ENCODE measurements at regions not wholly inside any gene's neighbourhood (a gene's known extent, or its start where the extent isn't known, plus 50 kb on each side); places are given as distances from the start of the nearest gene placed in this dataset.
A peak's percentile ranks its signal among the peaks of the same experiment; 100 is the strongest.

DNA sequence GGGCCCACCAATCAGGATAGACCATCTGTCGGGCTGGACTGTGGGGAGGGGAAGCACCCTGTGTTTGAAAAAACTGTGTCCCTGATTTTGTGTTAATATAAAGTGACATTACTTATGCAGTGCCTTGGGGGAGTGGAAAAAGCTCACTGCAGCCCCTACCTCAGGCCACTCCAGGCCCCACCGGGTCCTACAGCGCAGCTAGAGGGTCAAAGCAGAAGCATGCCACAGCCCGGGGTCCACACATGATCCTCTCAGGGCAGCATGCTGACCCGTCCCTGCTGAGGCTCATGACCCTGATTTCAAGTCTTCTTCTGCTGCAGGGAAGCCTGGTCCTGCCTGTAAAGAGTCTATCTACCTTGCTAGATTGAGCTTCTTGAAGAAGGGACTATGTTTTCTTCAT lies 133.0 kb upstream of the PLCB4 start:
- DNase-seq = no peak

DNA sequence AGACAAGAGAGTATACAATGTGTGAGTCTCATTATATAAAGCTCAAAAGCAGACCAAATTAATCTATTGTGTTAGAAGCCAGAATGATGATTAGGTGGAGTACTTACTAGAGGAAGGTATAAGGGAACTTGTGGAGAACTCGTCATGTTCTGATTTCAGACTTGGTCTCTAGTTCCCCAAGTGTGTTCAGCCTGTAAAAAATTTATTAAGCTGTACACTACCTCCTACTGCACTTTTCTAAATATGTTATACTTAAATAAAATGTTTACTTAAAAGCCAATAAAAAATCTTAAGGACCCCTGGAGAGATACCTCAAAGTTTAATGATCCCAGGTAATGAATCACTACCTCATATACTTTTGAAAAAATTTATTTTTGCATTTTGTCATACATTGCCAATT lies 130.4 kb upstream of the PLCB4 start:
- DNase-seq = no peak

GRCh38 chr20:8940326-8940725 lies 128.6 kb upstream of the PLCB4 start:
- DNase-seq = no peak

- DNase-seq = no peak
Observed at GRCh38 chr20:8943631-8944030, 125.3 kb upstream of the PLCB4 start.

GRCh38 chr20:8946036-8946940 lies 122.6 kb upstream of the PLCB4 start:
- DNase-seq = no peak

GRCh38 chr20:8948442-8949020 lies 120.4 kb upstream of the PLCB4 start:
- DNase-seq = no peak

- DNase-seq = no peak
Observed at GRCh38 chr20:8951164-8951563, 117.7 kb upstream of the PLCB4 start.

GRCh38 chr20:8952721-8953120 lies 116.2 kb upstream of the PLCB4 start:
- no peak for DNase-seq

GRCh38 chr20:8953300-8953699 lies 115.6 kb upstream of the PLCB4 start:
- DNase-seq = no peak

- DNase-seq = no peak
Observed at GRCh38 chr20:8960241-8960640, 108.6 kb upstream of the PLCB4 start.

DNA sequence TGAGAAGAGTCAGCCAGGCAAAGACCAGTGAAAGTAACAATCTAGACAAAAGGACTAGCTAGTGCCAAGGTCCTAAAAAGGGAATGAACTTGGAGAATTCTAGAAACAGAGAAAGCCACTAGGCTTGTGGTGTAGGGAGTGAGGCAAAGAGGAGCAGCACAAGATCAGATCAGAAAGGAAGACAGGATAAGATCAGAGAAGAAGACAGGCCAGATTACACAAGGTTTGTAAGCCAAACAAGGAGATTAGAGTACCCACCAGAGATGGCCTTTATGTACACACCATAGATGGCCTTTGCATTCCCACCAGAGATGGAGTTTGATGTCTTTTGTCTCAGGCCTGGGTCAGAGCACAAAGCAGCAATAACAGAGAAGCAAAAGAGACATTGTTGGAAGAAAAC lies 105.6 kb upstream of the PLCB4 start:
- peak; percentile 18 for DNase-seq

- no peak for DNase-seq
Observed at GRCh38 chr20:8964959-8965562, 103.8 kb upstream of the PLCB4 start.

- peak; percentile 2 for DNase-seq
Observed at GRCh38 chr20:8967641-8968245, 101.1 kb upstream of the PLCB4 start.

DNA sequence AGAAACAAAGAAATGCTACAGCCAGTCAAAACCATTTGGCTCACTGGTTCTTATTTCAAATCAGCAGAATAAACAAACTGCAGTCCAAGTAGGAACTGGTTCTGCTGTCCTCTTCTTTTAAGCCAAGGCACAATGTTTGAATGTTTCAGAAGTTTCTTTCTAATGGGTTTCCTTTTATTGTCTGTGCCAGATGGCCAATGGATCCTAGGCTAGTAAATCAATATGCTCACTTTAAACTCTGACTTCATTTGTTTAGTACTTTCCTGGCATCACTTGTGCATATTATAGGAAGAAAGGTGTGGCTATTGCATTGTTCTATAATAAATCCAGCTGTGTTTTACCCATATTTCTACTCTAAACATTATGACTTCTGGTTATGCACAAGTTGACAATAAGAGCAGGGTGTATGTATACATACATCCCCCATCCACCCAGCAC lies 99.7 kb upstream of the PLCB4 start:
- no peak for DNase-seq

- DNase-seq = peak; percentile 80
Observed at GRCh38 chr20:8971669-8972316, 97.1 kb upstream of the PLCB4 start.

GRCh38 chr20:8972963-8973705 lies 95.8 kb upstream of the PLCB4 start:
- DNase-seq = no peak

- no peak for DNase-seq
Observed at GRCh38 chr20:8974009-8974708, 94.7 kb upstream of the PLCB4 start.

DNA sequence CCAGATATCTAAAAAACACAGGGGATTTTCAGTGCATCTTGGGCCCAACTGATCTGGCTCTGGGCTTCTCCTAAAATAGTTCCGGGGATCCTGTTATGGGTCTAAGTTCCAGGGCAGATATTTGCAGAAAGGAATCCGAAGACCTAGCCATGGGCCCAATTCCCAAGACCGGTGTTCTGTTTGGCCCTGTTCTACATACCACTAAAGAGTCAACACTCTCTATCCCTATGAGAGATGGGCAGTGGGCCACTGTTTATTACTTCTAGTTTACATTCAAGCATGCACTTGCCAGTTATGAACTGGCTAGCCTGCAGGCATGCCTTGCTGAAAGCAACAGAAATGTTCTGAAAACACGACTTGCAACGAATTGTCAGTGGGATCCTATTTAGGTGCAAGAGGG lies 87.4 kb upstream of the PLCB4 start:
- DNase-seq = no peak

- no peak for DNase-seq
Observed at GRCh38 chr20:8983478-8984345, 85.2 kb upstream of the PLCB4 start.

GRCh38 chr20:8986631-8987030 lies 82.3 kb upstream of the PLCB4 start:
- no peak for DNase-seq

GRCh38 chr20:8990770-8991169 lies 78.1 kb upstream of the PLCB4 start:
- DNase-seq = no peak

All from hematopoietic multipotent progenitor cell treated with erythropoietin and hydrocortisone succinate and interleukin-3 and kit ligand, for 6 days (in vitro differentiated cells).